GM21526 (cell line): ENCODE measurements at regions not wholly inside any gene's neighbourhood (a gene's known extent, or its start where the extent isn't known, plus 50 kb on each side); places are given as distances from the start of the nearest gene placed in this dataset.

ENCODE experiments used
- ATAC-seq: cut with Tn5 transposase; IDR thresholded peaks from one replicate; pipeline ENCODE4 v1.9.1; 2021; ENCODE audit warnings: moderate library complexity; ENCODE audit not compliant: unreplicated experiment, low FRiP score

DNA sequence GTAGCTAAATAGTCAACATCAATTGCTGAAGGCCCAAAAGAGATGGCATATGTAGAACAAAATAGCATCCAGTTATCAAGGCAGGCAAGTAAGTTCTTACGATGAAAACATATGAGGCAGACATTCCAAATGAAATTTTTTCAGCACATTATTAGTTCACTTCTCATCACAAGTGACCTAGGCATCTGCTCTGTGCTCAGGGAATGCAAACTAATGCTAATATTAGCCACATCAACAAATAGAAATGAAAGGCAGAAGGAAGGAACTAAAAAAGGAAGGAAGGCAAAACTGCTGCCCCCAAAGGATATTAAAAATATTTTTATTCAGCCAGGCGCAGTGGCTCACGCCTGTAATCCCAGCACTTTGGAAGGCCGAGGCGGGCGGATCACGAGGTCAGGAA lies 51.2 kb upstream of the ROCK1 start:
- no peak for ATAC-seq

- no peak for ATAC-seq
Measured at GRCh38 chr18:21163647-21164547, 52.3 kb upstream of the ROCK1 start.

DNA sequence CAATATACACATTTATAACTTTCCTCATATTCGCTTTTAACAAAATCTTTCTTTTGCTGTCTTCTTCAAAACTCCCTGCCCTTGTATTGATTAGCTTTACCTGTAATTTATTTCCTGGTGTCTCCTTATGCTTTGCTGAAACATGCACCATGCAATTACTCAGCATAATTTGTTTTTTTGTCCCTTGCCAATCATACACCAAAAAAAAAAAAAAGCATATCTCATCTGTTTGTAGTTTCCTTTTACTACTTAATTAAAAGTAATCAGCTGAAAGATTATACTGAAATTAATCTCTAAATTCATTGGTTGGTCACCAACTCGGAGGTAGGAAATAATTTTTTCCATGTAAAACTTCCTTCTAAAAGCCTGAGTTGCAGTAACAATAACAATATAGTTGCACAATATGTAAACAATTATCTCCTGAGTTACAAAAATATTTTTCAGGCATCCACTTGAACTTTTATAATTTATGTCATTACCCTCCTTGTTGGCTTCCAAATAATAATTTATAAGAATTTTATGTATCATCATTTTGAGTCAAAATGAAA lies 53.0 kb upstream of the ROCK1 start:
- ATAC-seq, result no peak

DNA sequence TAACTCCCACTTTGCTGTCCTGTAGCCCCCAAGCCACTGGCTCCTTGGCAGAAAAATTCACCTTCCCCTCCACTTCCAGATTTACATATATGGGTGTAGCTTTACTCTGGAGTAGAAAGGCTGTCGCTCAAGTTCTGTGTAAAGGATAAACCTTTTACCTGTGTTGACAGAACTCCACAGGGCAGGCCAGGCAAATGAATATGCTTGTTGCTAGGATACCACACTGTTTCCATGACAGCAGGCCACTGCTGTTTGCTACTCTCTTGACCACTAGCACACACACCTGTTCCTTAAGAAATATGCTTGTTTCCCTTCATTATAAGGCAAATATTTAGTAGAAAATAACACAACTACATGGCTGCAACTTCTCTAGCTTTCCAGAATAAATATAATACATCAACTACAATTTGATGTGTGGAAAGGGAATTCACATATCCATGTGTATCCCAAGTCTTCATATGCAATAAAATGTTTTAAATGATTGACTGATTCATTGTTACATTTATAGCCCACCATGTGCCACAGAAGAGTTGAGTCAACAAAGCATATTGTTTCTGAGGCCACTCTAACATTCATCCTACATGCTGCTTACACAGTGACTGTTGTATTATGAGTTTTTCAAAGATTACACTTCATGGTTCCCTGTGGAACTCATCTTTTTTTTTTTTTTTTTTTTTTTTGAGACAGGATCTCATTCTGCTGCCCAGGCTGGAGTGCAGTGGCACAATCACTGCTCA lies 56.2 kb upstream of the ROCK1 start:
- no peak for ATAC-seq

- ATAC-seq, result no peak
Measured at GRCh38 chr18:21168880-21169279, 57.3 kb upstream of the ROCK1 start.

DNA sequence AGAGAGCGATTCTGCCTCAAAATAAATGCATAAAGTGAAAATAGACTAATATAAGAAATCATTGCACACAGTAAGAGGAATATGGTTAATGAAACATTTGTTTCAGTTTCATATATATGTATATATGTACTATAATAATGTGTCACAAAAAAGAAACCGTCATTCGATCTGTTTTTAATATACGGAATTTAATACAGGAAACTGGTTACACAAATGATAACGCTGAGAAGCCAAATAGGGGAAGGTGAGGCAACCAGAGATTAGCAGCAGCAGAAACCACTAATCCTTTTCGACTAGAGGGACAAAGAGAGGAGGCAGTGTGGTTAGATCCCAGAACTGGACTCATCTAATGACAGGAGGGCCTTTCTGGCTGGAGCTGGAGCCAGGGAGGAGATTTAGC lies 64.2 kb upstream of the GREB1L start:
- ATAC-seq, result no peak

GRCh38 chr18:21179590-21180220 lies 62.3 kb upstream of the GREB1L start:
- peak; percentile 55 for ATAC-seq

- no peak for ATAC-seq
Measured at GRCh38 chr18:21180588-21180987, 61.4 kb upstream of the GREB1L start.

GRCh38 chr18:21181766-21182165 lies 60.3 kb upstream of the GREB1L start:
- no peak for ATAC-seq

GRCh38 chr18:21183670-21184069 lies 58.4 kb upstream of the GREB1L start:
- ATAC-seq, result no peak

DNA sequence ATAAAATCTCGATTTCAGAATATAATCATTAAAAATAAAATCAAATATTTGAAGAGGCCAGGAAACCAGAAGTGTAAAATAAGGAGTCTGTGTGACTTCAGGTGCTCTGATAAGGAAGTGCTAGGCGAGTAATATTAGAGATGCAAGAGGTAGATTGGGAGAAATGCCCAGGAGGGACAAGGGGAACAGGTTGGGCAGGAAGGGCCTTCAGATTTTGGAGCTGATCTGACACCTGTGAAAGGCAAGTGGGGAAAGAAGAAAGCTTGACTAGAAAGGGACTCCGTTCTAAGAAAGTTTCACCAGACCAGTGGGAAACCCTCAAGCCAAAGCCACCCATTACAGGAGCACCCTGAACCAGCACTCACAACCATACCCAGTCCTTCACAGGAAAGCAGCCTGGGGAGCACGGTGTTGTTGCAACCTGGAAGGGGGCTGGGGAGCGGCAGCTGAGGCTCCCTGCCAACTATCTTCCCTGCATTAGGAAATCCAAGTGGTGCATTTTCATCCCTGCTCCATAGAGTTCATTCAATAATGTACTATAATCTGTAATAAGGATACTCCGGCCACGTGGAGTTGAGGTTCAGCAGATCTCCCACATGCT lies 57.5 kb upstream of the GREB1L start:
- no peak for ATAC-seq

DNA sequence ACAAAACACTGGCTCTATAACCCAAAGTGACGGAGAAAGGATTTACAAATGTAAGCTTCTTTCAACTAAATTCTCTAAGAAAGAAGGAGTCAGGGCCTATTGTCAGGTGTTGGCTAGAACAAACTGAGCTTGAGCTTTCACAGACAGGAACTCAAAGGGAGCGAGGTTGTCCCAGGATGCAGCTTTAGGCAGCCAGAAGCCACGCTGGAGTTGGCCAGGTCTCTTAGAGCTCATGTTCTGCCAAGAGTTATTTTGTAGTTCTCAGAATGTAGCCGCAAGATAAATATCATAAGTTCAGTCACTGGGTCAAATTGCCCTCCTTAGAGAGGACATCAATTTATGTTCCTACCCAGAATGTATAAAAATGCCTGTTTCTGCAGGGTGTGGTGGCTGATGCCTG lies 54.1 kb upstream of the GREB1L start:
- ATAC-seq, result no peak

- ATAC-seq, result no peak
Measured at GRCh38 chr18:21191596-21192307, 50.3 kb upstream of the GREB1L start.
